Smooth muscle cell (in vitro differentiated cells): ENCODE measurements at regions not wholly inside any gene's neighbourhood (a gene's known extent, or its start where the extent isn't known, plus 50 kb on each side); places are given as distances from the start of the nearest gene placed in this dataset.

Experiments used
- DNase-seq: peaks from one replicate; lab custom pipeline; 2025; ENCODE audit not compliant: unreplicated experiment; lab: John Stamatoyannopoulos, UW
- H2AFZ ChIP-seq: fragments of 200-600 bp; sonication (generic); 2 replicates; pipeline ENCODE4 v1.6.0; 2016; ENCODE audit warnings: antibody characterized with exemption, low read depth, mild to moderate bottlenecking
- H3F3A ChIP-seq: fragments of 200-600 bp; sonication (generic); 2 replicates; pipeline ENCODE4 v1.6.0; 2017; ENCODE audit warnings: antibody characterized with exemption, low read depth
- H3K27ac ChIP-seq: fragments of 200-600 bp; sonication (generic); 2 replicates; pipeline ENCODE4 v1.5.1; 2016; ENCODE audit warnings: low read depth, mild to moderate bottlenecking
- H3K27me3 ChIP-seq: fragments of 200-600 bp; sonication (generic); 2 replicates; pipeline ENCODE4 v1.6.1; 2016; ENCODE audit warnings: low read depth, mild to moderate bottlenecking
- H3K36me3 ChIP-seq: fragments of 200-600 bp; sonication (generic); 2 replicates; pipeline ENCODE4 v1.5.1; 2016; ENCODE audit warnings: low read depth
- H3K4me1 ChIP-seq: fragments of 200-600 bp; sonication (generic); 2 replicates; pipeline ENCODE4 v1.5.1; 2016; ENCODE audit warnings: low read depth
- H3K4me2 ChIP-seq: fragments of 200-600 bp; sonication (generic); 2 replicates; pipeline ENCODE4 v1.6.0; 2016; ENCODE audit warnings: mild to moderate bottlenecking
- H3K4me3 ChIP-seq: fragments of 200-600 bp; sonication (generic); 2 replicates; pipeline ENCODE4 v1.5.1; 2016; ENCODE audit warnings: mild to moderate bottlenecking
- H3K79me2 ChIP-seq: fragments of 200-600 bp; sonication (generic); 2 replicates; pipeline ENCODE4 v1.6.0; 2016; ENCODE audit warnings: low read depth, mild to moderate bottlenecking
- H3K9ac ChIP-seq: fragments of 200-600 bp; sonication (generic); 2 replicates; pipeline ENCODE4 v1.6.0; 2016; ENCODE audit warnings: low read depth
- H3K9me3 ChIP-seq: fragments of 200-600 bp; sonication (generic); replicated peaks from 2 replicates; pipeline ENCODE4 v1.5.1; 2016; ENCODE audit warnings: low read depth
- H4K20me1 ChIP-seq: fragments of 200-600 bp; sonication (generic); 2 replicates; pipeline ENCODE4 v1.6.0; 2016; ENCODE audit warnings: low read depth
- WGBS: methylation state at CpG from one replicate; pipeline ENCODE4 v1.1.7; 2016; ENCODE audit warnings: low lambda C conversion rate; 5-methylcytosine and 5-hydroxymethylcytosine counted together
- TF ChIP-seq, protein P1 (sequence below): fragments of 200-600 bp; sonication (generic); IDR thresholded peaks from 2 replicates; pipeline ENCODE4 v1.5.1; 2017; ENCODE audit warnings: borderline replicate concordance, mild to moderate bottlenecking, antibody characterized with exemption; ENCODE audit not compliant: insufficient read depth, poor library complexity, severe bottlenecking

- H3K36me3 ChIP-seq, result no peaks in the 10 kb centered on the region
- no peaks in the 10 kb centered on the region for H3K4me1 ChIP-seq
- H3K4me2 ChIP-seq, result no peak overlapping the region
- TF ChIP-seq, protein P1, sequence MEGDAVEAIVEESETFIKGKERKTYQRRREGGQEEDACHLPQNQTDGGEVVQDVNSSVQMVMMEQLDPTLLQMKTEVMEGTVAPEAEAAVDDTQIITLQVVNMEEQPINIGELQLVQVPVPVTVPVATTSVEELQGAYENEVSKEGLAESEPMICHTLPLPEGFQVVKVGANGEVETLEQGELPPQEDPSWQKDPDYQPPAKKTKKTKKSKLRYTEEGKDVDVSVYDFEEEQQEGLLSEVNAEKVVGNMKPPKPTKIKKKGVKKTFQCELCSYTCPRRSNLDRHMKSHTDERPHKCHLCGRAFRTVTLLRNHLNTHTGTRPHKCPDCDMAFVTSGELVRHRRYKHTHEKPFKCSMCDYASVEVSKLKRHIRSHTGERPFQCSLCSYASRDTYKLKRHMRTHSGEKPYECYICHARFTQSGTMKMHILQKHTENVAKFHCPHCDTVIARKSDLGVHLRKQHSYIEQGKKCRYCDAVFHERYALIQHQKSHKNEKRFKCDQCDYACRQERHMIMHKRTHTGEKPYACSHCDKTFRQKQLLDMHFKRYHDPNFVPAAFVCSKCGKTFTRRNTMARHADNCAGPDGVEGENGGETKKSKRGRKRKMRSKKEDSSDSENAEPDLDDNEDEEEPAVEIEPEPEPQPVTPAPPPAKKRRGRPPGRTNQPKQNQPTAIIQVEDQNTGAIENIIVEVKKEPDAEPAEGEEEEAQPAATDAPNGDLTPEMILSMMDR, result no peak
- no peaks in the 10 kb centered on the region for H3K79me2 ChIP-seq
- H3K27me3 ChIP-seq, result no peaks in the 10 kb centered on the region
- no peaks in the 10 kb centered on the region for H3K9me3 ChIP-seq
- no peaks in the 10 kb centered on the region for H3F3A ChIP-seq
- H2AFZ ChIP-seq, result no peak overlapping the region
- WGBS, result 24% methylated on average over 1 of the region's 1 CpG
- H3K4me3 ChIP-seq, result no peak overlapping the region
- no peaks in the 10 kb centered on the region for H4K20me1 ChIP-seq
- no peak overlapping the region for H3K9ac ChIP-seq
- DNase-seq, result no peak
- no peak overlapping the region for H3K27ac ChIP-seq
These were observed 170.9 kb upstream of the GRIA3 start for GRCh38 chrX:123013141-123013540.

DNA sequence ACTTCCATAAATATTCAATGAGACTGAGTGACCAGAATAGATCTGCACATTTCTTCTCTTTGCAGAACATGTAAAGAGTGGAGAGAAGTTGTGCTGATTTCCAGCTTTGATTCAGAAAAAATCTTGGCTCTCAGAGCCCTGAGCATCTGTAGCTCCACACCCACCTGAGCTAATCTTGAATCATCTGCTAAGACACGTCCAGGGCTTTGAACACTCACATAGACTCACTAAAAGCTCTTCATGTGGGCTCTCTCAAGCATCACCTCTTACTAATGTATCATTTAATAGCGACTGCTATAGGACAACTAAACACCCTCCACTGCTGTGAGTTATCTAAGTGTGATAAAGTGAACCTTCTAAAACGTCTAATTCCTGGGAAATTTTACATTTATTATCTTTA lies 147.7 kb upstream of the GRIA3 start:
- no peak overlapping the region for H2AFZ ChIP-seq
- no peaks in the 10 kb centered on the region for H3K79me2 ChIP-seq
- no peak overlapping the region for H3K4me3 ChIP-seq
- H3F3A ChIP-seq, result no peaks in the 10 kb centered on the region
- TF ChIP-seq, protein P1, result no peak
- 43% methylated on average over 3 of the region's 3 CpGs for WGBS
- H3K4me1 ChIP-seq, result no peaks in the 10 kb centered on the region
- H3K27ac ChIP-seq, result no peak overlapping the region
- H3K36me3 ChIP-seq, result no peaks in the 10 kb centered on the region
- no peaks in the 10 kb centered on the region for H4K20me1 ChIP-seq
- H3K27me3 ChIP-seq, result no peaks in the 10 kb centered on the region
- no peak overlapping the region for H3K4me2 ChIP-seq
- H3K9ac ChIP-seq, result no peak overlapping the region
- DNase-seq, result no peak
- no peaks in the 10 kb centered on the region for H3K9me3 ChIP-seq

DNA sequence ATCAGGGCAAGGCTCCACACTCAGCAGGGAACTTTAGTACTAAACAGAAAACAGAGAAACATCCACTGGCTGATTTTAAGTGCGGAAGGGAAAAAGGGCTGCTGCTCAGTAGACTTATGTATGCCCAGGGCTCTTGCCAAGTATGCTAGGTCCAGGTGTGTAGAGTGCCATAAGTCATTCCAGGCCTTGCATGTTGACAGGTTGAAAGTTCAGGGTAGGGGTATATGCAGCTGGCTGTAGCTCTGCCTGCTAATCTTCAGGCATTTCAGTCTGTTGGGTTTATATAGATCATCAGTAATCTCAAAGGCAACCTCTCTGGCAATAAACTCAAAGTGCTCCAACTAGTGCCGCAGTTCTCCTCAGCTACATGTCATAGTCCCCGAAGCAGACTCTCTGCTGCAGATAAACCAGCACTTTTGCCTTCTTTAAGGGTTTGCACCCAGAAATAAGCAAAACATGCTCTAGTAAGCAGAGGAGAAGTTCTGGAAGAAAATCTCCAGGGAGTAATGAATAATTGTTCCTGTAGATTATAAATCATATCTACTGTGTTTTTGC lies 134.9 kb upstream of the GRIA3 start:
- H3K4me1 ChIP-seq, result no peaks in the 10 kb centered on the region
- 56% methylated on average over 3 of the region's 3 CpGs for WGBS

DNA sequence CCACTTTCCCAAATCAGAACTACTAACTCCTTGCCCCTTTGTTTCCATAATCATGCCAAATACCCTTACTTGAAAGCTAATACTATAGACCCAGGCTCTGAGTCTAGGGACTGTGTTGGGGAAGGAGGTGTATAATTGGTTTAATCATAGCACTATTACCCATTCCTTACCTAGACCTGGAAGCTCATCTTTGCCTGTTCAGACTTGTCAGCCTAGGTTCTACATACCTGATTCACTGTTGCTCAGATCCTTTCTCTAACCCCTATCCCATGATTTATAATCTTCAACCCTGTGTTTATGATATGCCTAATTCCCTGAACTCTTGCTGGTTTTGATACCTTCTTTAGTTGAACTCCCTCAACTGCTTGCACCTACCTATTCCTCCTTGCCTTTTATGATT lies 123.1 kb upstream of the GRIA3 start:
- Histone ChIP-seq H3K9ac (no peak overlapping the region), H2AFZ (no peak overlapping the region), H3K27ac (no peak overlapping the region), H3K9me3 (no peaks in the 10 kb centered on the region), H3K4me3 (no peak overlapping the region), H3F3A (no peaks in the 10 kb centered on the region), H3K4me2 (no peak overlapping the region), H4K20me1 (no peaks in the 10 kb centered on the region), H3K36me3 (no peaks in the 10 kb centered on the region), H3K79me2 (no peaks in the 10 kb centered on the region), H3K4me1 (no peaks in the 10 kb centered on the region), H3K27me3 (no peaks in the 10 kb centered on the region)
- no peak for DNase-seq
- TF ChIP-seq, protein P1, result no peak

More for the DNA sequence above, 134.9 kb upstream of the GRIA3 start:
- Histone ChIP-seq H4K20me1 (no peaks in the 10 kb centered on the region), H3K4me3 (no peak overlapping the region), H2AFZ (no peak overlapping the region), H3K27ac (no peak overlapping the region), H3K4me2 (no peak overlapping the region), H3K36me3 (no peaks in the 10 kb centered on the region), H3K9ac (no peak overlapping the region), H3K79me2 (no peaks in the 10 kb centered on the region), H3F3A (no peaks in the 10 kb centered on the region), H3K27me3 (no peaks in the 10 kb centered on the region), H3K9me3 (no peaks in the 10 kb centered on the region)
- no peak for DNase-seq
- TF ChIP-seq, protein P1, result no peak
